ENCODE measurements at regions not wholly inside any gene's neighbourhood (a gene's known extent, or its start where the extent isn't known, plus 50 kb on each side); places are given as distances from the start of the nearest gene placed in this dataset.

- no peak for DNase-seq
- ATAC-seq (ENCODE audit: low FRiP score): no peak
- Histone ChIP-seq H3K4me3 (ENCODE audit: low read length in 2 of 2) (no peak overlapping the region), H3K4me1 (ENCODE audit: control insufficient read depth in 1 of 2, insufficient read depth in 2 of 2, low read length in 2 of 2) (peaks cover 4 to 7% of the 10 kb centered on the region in 2 donors), H3K27ac (ENCODE audit: low read depth in 1 of 2, low read length in 2 of 2) (no peak overlapping the region), H3K36me3 (ENCODE audit: control insufficient read depth in 1 of 2, insufficient read depth in 2 of 2, low read length in 1 of 2) (peaks cover 0 to 3% of the 10 kb centered on the region in 2 donors), H3K9me3 (ENCODE audit: control insufficient read depth, low read length) (no peaks in the 10 kb centered on the region), H3K27me3 (ENCODE audit: control insufficient read depth in 1 of 2, insufficient read depth in 2 of 2, low read length in 1 of 2) (no peaks in the 10 kb centered on the region)
- intact Hi-C loops (cut with DNase I): no loop called here
- WGBS, 2 donors: 87 to 90% methylated on average over 1 of the region's 1 CpG
Observed at GRCh38 chr2:196314157-196314556, 142.8 kb upstream of the STK17B start.

GRCh38 chr2:196314780-196315179, 143.4 kb upstream of the STK17B start:
- Histone ChIP-seq H3K4me1 (ENCODE audit: control insufficient read depth in 1 of 2, insufficient read depth in 2 of 2, low read length in 2 of 2) (peaks cover 3 to 4% of the 10 kb centered on the region in 2 donors), H3K4me3 (ENCODE audit: low read length in 2 of 2) (no peak overlapping the region), H3K36me3 (ENCODE audit: control insufficient read depth in 1 of 2, insufficient read depth in 2 of 2, low read length in 1 of 2) (peaks cover 0 to 3% of the 10 kb centered on the region in 2 donors), H3K27ac (ENCODE audit: low read depth in 1 of 2, low read length in 2 of 2) (no peak overlapping the region), H3K27me3 (ENCODE audit: control insufficient read depth in 1 of 2, insufficient read depth in 2 of 2, low read length in 1 of 2) (no peaks in the 10 kb centered on the region), H3K9me3 (ENCODE audit: control insufficient read depth, low read length) (no peaks in the 10 kb centered on the region)
- intact Hi-C loops (cut with DNase I): no loop called here
- WGBS, 2 donors: 94 to 95% methylated on average over 4 of the region's 4 CpGs
- ATAC-seq (ENCODE audit: low FRiP score): no peak
- DNase-seq: no peak

DNA sequence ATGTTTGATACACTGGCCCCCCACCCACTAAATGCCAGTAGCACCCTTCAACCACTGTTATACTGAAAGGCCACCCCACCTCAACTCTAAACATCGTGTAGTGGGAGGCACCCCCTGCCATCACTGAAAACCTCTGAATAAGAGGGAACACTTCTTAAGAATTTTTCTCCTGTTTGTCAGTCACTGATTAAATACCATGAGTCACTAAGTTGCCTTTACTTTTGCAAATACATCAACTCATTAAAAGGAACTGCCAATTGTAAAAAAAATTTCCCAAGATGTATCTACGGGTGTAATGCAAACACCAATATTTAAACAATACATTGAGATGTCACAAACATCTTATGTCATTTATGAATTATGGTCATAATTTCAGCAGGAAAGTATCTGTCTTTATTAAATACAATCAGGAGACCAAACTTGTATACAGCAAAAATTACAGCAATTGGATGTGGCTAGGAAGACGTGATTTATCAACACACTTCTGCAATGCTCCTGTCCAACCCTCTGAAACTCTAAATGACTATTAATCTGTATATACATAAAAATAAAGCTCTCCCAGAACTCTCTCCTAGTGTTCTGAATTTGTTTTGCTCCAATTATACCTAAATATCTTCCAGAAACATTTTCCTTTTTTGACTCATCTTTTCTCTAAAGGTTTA, 144.1 kb upstream of the STK17B start:
- H3K36me3 ChIP-seq (ENCODE audit: control insufficient read depth in 1 of 2, insufficient read depth in 2 of 2, low read length in 1 of 2): peaks cover 0 to 3% of the 10 kb centered on the region in 2 donors
- no peak for ATAC-seq (ENCODE audit: low FRiP score)
- WGBS, 2 donors: 72 to 85% methylated on average over 3 of the region's 3 CpGs

DNA sequence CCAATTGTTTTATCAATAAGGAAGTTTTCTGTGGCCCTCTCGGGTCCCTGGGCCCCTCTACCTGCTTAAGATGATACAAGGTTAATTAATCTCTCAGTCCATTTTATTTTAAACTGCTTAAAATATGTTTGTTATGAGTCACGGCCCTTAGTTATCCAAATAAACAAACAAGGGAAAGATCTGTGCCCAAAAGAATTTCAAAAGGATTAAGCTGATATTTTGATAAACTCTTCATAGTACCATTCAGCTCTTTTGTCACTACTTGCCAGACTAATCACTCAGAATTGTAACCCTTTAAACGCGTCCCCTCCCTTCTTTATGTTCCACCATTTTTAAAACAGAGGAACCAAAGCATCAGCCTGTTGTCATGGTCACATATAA, 144.7 kb upstream of the STK17B start:
- Histone ChIP-seq H3K36me3 (ENCODE audit: control insufficient read depth in 1 of 2, insufficient read depth in 2 of 2, low read length in 1 of 2) (peaks cover 0 to 3% of the 10 kb centered on the region in 2 donors), H3K4me3 (ENCODE audit: low read length in 2 of 2) (no peak overlapping the region), H3K9me3 (ENCODE audit: control insufficient read depth, low read length) (no peaks in the 10 kb centered on the region), H3K27ac (ENCODE audit: low read depth in 1 of 2, low read length in 2 of 2) (no peak overlapping the region), H3K4me1 (ENCODE audit: control insufficient read depth in 1 of 2, insufficient read depth in 2 of 2, low read length in 2 of 2) (no peaks in the 10 kb centered on the region), H3K27me3 (ENCODE audit: control insufficient read depth in 1 of 2, insufficient read depth in 2 of 2, low read length in 1 of 2) (no peaks in the 10 kb centered on the region)
- 71% methylated on average over 4 of the region's 4 CpGs for WGBS, 2 donors
- ATAC-seq (ENCODE audit: low FRiP score): no peak
- intact Hi-C loops (cut with DNase I): no loop called here
- DNase-seq: no peak

More for the DNA sequence above, 144.1 kb upstream of the STK17B start:
- no peak overlapping the region for H3K4me3 ChIP-seq (ENCODE audit: low read length in 2 of 2)
- intact Hi-C loops (cut with DNase I): no loop called here
- H3K9me3 ChIP-seq (ENCODE audit: control insufficient read depth, low read length): no peaks in the 10 kb centered on the region
- H3K27me3 ChIP-seq (ENCODE audit: control insufficient read depth in 1 of 2, insufficient read depth in 2 of 2, low read length in 1 of 2): no peaks in the 10 kb centered on the region
- H3K27ac ChIP-seq (ENCODE audit: low read depth in 1 of 2, low read length in 2 of 2): no peak overlapping the region
- H3K4me1 ChIP-seq (ENCODE audit: control insufficient read depth in 1 of 2, insufficient read depth in 2 of 2, low read length in 2 of 2): peaks cover 0 to 2% of the 10 kb centered on the region in 2 donors
- no peak for DNase-seq

DNA sequence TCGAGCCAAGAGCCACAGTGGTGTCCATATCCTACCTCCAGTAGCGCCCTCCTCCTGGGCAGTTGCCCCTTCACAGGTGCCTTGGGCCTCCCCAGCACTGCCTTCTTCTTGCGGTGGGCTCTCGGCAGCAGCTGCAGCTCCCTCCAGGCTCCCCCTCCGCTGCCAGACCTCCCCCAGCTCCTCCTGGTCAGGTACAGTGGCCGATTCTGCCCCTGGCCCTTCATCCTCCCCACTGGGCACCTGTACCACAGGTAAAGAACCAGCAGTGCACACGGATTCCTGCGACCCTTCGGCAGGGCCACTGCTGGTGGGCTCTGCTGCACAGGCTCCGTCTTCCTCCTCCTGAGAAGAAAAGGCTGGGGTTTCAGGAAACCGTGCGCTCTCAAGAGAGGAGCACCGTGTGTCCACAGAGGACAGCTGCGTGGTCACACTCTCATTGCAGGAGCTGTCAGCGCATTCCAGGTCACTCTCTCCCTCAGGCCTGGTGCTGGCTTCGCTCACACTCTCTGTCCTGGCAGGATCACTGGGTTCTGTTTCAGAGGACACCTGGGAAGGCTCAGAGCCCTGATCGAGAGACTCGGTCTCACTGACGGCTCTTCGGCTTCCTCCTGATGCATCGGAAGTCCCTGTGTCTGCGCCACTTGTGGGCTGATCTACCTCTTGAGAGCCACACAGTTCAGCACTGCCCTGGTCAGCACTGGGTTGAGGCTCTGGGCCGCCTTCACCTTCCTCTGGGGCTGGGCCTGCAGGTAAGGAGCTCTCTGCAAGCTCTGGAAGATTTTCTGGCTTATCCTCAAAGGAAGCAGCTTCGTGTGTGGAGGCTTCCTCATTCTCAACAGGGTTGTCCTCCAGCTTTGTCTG, 147.4 kb upstream of the STK17B start:
- WGBS, 2 donors: 96 to 97% methylated on average over 24 of the region's 24 CpGs
- intact Hi-C loops (cut with DNase I): no loop called here
- ATAC-seq (ENCODE audit: low FRiP score): no peak

DNA sequence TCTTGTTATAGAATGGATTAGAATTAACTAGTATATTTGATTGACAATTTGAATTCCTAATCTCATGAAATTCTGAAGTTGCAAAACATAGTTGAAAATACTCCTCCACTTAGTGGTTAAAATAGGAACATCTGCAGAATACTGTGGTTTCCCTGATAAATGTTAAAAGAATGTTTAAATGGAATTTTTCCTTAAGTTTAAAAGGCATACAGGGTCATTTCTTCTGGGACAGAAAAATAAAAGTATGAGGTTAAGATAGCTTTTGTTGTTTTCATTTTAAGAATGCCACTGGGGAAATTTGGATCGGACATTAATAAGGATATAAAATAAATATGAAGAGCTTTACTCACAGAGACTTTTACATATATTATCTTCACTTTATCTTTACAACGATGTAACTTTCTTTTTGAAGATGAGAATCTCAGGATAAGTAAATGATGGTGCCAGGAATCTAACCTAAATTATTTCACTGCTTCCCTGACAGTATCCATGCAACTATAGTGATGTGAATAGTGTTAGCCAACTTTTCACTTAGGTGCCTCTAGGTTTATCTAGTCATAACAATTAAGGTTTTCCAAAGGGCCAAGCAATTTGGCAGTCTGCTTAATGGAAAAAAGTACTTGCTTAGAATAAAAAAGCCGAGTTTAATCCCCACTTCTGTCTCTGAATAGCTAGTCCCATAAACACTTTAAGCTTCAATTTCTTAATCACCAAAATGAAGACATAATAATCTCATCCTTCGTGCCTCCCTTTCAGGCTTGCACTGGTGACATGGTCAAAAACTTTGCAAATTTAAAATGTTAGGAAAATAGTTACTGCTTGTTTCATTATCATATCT, 151.8 kb upstream of the STK17B start:
- Histone ChIP-seq H3K27ac (ENCODE audit: low read depth in 1 of 2, low read length in 2 of 2) (no peak overlapping the region), H3K4me1 (ENCODE audit: control insufficient read depth in 1 of 2, insufficient read depth in 2 of 2, low read length in 2 of 2) (no peaks in the 10 kb centered on the region), H3K36me3 (ENCODE audit: control insufficient read depth in 1 of 2, insufficient read depth in 2 of 2, low read length in 1 of 2) (peaks cover 0 to 3% of the 10 kb centered on the region in 2 donors), H3K27me3 (ENCODE audit: control insufficient read depth in 1 of 2, insufficient read depth in 2 of 2, low read length in 1 of 2) (no peaks in the 10 kb centered on the region), H3K4me3 (ENCODE audit: low read length in 2 of 2) (no peak overlapping the region), H3K9me3 (ENCODE audit: control insufficient read depth, low read length) (no peaks in the 10 kb centered on the region)
- intact Hi-C loops (cut with DNase I): no loop called here
- ATAC-seq (ENCODE audit: low FRiP score): no peak
- WGBS, 2 donors: 22 to 27% methylated on average over 4 of the region's 4 CpGs
- DNase-seq: no peak

More for the DNA sequence above, 147.4 kb upstream of the STK17B start:
- H3K27ac ChIP-seq (ENCODE audit: low read depth in 1 of 2, low read length in 2 of 2): no peak overlapping the region
- H3K36me3 ChIP-seq (ENCODE audit: control insufficient read depth in 1 of 2, insufficient read depth in 2 of 2, low read length in 1 of 2): peaks cover 0 to 3% of the 10 kb centered on the region in 2 donors
- no peak overlapping the region for H3K4me3 ChIP-seq (ENCODE audit: low read length in 2 of 2)
- H3K9me3 ChIP-seq (ENCODE audit: control insufficient read depth, low read length): no peaks in the 10 kb centered on the region
- H3K4me1 ChIP-seq (ENCODE audit: control insufficient read depth in 1 of 2, insufficient read depth in 2 of 2, low read length in 2 of 2): no peaks in the 10 kb centered on the region
- peak in 1 of 2 donors; percentile 42 for DNase-seq
- no peaks in the 10 kb centered on the region for H3K27me3 ChIP-seq (ENCODE audit: control insufficient read depth in 1 of 2, insufficient read depth in 2 of 2, low read length in 1 of 2)

DNA sequence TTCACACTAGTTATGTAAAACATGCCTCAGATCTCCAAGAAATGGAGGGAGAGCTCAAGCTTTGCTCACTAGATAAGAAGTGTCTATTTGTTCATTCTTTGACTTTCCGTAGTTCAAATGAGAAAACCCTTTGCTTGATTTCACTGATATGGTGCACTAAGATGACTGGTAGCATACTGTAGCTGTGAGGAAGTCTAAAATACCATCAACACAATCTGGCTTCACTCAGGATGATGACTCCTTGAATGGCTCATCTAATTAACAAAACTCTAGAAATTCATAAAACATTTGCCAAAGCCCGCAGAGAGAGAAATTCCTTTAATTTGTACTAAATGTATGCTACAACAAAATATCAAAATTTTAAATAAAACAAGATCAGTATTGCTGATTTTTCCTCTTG, 152.8 kb upstream of the STK17B start:
- Histone ChIP-seq H3K27ac (ENCODE audit: low read depth in 1 of 2, low read length in 2 of 2) (no peak overlapping the region), H3K4me3 (ENCODE audit: low read length in 2 of 2) (no peak overlapping the region), H3K4me1 (ENCODE audit: control insufficient read depth in 1 of 2, insufficient read depth in 2 of 2, low read length in 2 of 2) (no peaks in the 10 kb centered on the region), H3K36me3 (ENCODE audit: control insufficient read depth in 1 of 2, insufficient read depth in 2 of 2, low read length in 1 of 2) (no peaks in the 10 kb centered on the region), H3K27me3 (ENCODE audit: control insufficient read depth in 1 of 2, insufficient read depth in 2 of 2, low read length in 1 of 2) (no peaks in the 10 kb centered on the region), H3K9me3 (ENCODE audit: control insufficient read depth, low read length) (no peaks in the 10 kb centered on the region)
- DNase-seq (no peak), ATAC-seq (ENCODE audit: low FRiP score) (no peak)
- WGBS, 2 donors: 90 to 94% methylated on average over 2 of the region's 2 CpGs
- intact Hi-C loops (cut with DNase I): no loop called here

DNA sequence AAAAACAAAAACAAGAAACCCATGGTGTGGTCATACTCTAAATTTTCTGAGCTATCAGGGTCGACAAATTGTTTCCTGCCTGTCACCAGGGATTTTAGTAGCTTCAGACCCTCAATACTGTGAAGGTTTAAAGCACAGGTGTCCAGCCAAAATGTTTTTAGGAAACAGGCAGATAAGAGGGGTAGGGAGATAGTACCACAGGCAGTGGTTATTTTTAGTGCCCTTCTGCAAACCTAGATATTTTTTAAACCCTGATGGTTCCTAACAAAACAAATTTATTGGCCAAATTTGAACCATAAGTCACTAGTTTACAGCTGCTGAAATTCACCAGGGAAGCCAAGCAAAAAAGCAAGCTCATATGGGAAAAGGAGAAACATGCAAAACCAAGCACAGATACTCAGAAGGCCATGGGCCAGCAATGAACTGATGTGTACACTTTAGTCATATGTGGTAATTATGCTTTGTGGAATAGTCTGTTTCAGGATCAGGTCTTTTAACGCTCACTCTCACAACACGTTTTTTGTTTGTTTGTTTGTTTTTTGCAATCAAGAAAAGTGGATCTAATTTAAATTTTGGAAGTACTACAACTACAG, 156.8 kb upstream of the STK17B start:
- Histone ChIP-seq H3K4me3 (ENCODE audit: low read length in 2 of 2) (no peak overlapping the region), H3K36me3 (ENCODE audit: control insufficient read depth in 1 of 2, insufficient read depth in 2 of 2, low read length in 1 of 2) (no peaks in the 10 kb centered on the region), H3K27me3 (ENCODE audit: control insufficient read depth in 1 of 2, insufficient read depth in 2 of 2, low read length in 1 of 2) (no peaks in the 10 kb centered on the region), H3K27ac (ENCODE audit: low read depth in 1 of 2, low read length in 2 of 2) (no peak overlapping the region), H3K9me3 (ENCODE audit: control insufficient read depth, low read length) (no peaks in the 10 kb centered on the region), H3K4me1 (ENCODE audit: control insufficient read depth in 1 of 2, insufficient read depth in 2 of 2, low read length in 2 of 2) (no peaks in the 10 kb centered on the region)
- 77 to 78% methylated on average over 3 of the region's 3 CpGs for WGBS, 2 donors
- DNase-seq (no peak), ATAC-seq (ENCODE audit: low FRiP score) (no peak)
- intact Hi-C loops (cut with DNase I): no loop called here
